GM19395 (cell line): ENCODE measurements at regions not wholly inside any gene's neighbourhood (a gene's known extent, or its start where the extent isn't known, plus 50 kb on each side); places are given as distances from the start of the nearest gene placed in this dataset.

Source experiments
- ATAC-seq: cut with Tn5 transposase; IDR thresholded peaks from one replicate; pipeline ENCODE4 v1.9.1; 2021; ENCODE audit warnings: mild to moderate bottlenecking, moderate library complexity; ENCODE audit not compliant: unreplicated experiment

DNA sequence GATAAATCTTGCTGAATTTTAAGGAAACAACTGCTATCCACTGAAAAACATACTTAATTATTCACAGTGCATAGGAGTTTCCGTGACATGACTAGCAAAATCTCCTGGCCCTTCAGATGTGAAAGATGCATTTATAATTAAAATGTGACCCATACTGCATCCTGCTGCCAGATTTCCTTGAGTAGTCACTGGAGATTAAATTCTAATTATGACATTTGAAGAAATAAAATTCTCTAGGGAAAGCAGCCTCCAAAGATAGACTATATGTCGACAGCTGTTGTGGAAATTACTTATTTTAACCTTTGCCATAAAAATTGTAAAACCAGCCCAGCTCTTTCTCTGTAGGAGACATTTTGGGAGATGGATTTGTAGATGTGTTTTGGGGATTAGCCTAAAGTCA is 193.6 kb upstream of the SMC2 start:
- no peak for ATAC-seq

DNA sequence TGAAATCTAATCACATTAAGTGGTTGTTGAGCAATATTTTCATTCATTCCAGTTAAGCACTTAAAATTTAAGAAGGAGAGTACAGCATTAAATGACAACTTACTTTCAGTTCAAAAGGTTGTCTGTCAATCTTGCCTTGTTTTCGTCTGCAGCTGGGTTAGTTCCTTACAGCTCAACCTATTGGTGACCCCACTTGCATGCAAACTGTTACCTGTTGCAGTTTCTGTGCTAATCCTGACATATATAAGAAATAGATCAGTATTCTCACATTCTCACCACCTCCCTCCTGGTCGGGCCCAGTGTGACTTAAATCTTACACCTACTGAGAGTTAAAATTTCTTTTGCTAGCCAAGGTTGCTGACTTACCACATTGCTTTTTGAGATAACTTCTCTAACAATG is 191.8 kb upstream of the SMC2 start:
- ATAC-seq: peak; percentile 59

DNA sequence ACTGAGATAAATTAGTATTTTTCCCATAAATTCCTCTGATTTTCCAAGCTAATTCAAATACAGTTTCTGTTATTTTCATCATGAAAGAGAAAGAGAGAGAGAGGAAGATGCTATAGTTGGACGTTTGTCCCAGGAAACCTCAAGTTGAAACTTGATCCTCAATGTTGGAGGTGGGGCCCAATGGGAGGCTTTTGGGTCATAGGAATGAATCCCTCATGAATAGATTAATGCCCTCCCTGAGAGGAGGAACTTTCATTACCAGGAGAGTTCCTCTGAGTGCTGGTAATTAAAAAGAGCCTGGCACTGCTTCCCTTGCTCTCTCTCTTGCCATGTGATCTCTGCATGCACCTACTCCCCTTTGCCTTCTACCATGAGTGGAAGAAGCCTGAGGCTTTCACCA is 189.9 kb upstream of the SMC2 start:
- ATAC-seq: no peak

DNA sequence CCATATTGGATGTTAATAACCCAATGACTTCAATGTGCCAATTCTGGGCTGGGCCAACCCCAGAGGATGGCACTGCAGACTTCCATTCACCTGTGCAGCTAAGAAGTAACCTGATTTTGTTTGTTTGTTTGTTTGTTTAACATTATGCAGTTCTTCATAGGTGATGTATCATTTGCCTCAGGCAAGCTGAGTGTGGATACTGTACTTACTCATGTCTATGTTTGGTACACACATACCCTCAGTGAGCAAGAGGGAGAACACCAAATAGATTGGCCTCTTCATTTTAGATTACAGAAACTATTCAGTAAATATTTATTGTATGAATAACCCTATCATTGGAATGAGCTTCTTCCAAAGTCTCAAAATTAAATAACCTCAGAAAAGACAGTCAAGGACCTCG is 180.2 kb upstream of the SMC2 start:
- ATAC-seq: no peak

DNA sequence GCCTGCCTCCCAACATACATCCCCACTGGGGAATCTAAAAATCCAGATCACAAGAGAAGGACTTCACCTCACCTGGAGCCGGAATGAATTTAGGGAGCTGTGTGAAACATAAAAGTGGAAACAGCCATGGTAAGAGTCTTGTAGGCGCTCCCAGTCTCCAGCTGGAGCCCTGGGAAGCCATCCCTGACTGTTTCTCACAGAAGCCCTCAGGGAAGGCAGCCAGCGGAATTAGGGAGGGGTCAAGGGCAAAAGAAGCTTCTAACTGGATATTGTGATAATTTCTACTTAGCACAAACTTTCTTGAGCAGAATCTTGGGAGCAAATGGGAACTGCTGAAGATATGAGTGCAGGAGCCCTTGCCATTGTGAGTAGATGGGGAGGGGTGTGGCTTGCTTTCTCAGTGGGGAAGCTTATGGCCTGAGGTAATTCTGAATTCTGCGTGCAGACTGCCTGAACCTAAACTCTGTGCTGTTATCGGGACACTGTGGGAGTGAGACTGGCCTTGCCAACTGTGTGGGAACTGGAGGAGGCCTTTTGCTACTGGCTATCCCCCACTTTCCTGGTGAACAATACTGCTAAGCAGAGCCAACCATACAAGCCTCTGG is 174.4 kb upstream of the SMC2 start:
- no peak for ATAC-seq

DNA sequence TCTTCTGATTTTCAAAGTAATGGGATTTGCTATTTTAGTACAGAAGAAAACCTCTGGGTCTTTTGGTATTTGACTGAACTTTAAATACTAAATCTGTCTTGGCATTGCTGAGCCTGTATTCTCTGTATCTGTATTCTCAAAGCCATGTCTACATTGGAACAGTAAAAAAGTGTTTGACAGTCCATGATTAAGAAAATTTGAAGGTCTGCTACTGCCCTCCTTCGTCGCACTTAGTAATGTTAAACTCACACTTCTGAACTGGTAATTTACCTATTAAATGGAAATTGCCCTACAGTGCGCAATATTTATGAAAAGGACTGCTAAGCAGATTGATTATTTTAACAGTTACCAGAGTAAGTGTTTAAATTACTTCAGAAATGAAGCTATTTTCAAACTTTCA is 165.7 kb upstream of the SMC2 start:
- no peak for ATAC-seq

DNA sequence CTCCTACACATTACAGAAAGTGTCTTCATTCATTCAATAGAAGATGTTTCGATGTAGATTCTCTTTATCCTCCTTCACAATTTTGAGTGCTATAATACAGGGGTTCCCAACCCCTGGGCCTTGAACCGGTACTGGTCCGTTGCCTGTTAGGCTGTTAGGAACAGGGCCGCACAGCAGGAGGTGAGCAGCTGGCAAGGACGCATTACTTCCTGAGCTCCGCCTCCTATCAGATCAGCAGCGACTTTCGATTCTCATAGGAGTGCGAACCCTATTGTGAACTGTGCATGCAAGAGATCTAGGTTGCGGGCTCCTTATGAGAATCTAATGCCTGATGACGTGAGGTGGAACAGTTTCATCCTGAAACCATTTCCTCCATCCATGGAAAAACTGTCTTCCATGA is 153.0 kb upstream of the SMC2 start:
- no peak for ATAC-seq

DNA sequence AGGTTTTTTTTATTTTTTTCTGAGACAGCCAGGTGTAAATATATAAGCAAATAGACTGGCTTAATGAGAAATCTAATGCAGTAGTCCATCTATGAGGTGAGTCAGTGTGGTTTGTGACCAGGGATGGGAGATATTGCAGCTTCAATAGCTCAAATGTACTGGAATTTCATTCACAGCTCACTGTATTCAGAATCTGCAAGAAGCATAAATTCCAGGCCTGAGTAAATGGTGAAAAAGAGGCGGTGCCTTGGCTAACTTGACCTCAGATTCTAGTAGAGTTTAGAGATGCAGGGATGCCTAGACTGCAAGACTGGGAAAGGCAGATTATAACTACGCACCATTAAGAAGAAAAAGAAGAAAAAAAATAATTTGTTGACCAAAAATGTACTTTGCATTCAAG is 151.9 kb upstream of the SMC2 start:
- ATAC-seq: no peak

DNA sequence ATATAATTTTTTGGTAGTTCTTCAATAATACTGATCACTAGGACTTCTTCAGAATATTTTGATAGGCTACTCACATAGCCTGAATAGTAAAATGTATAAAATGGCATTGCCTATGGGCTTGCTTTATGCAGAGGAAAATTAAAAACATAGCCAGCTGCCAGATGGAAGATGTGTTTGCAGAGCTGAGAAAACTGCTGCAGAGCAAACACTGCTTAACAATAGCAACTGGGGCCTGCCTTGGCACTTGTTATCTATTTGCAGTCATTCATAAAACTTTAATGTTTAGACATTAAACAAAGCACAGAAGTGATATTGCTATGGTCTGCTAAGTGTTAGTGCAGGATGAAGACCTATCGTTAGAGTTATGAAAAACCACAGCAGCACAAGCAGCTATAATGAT is 151.5 kb upstream of the SMC2 start:
- ATAC-seq: no peak

DNA sequence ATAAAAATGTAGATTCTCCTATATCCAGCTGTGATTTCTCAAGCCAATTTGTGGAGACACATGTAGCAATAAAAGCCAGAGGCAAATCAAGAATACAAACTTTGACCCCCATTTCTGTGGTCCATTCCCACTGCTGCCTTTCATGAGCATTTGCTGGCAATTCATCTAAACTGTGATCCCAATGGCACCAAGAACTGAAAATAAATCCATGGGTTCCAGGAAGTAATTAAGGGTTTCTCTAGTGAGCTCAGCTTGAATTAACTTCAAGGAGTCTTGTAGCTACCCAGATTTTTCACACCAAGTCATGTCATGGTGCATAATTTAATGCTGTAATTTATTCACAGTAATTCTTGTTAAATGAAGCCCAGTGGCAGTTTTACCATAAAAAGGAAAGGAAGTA is 145.0 kb upstream of the SMC2 start:
- no peak for ATAC-seq

DNA sequence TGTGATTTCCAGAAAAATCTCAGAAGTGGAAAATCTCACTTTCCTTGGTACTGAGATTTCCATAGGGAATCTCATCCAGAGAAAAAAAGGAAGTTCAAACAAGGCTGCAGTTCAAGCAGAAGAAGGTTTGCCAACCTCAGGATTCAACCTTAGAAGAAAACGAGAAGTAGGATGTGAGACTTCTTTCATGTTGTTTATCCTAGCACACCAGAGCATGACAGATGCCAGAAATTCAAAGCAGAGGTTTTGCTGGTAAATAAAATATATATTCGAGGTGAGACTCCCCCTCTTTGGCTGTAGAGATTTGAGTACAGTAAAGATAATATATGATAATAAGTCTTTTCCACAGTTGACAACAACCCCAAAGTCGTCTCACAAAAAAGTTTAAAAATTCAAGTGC is 116.9 kb upstream of the SMC2 start:
- no peak for ATAC-seq

DNA sequence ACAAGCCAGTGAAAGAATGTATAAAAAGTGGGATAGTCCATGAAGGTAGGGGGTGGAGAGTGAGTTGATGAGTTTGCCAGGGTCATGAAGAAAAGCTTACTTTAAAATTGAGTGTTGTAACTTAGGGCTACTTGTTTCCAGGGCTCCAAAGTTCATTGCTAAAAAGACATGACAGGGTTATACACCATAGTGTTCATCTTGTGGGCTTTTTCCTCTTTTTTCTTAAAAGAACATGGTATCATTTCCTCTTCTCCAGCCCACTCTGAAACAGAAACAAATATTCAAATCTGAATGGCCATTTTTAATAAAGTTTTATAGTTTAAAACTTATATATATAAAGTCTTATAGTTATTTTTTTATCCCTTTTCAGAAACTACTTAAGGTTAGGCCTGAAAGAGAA is 115.7 kb upstream of the SMC2 start:
- no peak for ATAC-seq

DNA sequence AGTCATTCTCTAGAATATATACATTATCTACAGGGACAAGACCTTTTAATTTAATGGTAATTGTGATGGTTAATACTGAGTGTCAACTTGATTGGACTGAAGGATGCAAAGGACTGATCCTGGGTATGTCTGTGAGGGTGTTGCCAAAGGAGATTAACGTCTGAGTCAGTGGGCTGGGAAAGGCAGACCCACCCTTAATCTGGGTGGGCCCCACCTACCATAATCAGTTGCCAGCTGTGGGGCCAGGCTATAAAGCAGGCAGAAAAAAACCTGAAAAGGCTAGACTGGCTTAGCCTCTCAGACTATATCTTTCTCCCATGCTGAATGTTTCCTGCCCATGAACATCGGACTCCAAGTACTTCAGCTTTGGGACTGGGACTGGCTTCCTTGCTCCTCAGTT is 112.2 kb upstream of the SMC2 start:
- no peak for ATAC-seq

DNA sequence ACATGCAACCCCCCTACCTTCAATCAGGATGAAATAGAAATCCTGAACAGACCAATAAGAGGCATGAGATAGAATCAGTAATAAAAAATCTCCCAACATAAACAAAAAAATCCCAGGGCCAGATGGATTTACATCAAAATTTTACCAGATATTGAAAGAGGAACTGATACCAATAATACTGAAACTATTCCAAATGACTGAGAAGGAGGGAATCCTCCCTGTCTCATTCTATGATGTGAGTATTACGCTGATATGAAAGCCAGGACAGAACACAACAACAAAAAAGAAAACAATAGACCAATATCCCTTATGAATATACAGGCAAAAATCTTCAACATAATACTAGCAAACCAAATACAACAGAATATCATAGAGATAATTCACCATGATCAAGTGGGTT is 109.0 kb upstream of the SMC2 start:
- no peak for ATAC-seq

DNA sequence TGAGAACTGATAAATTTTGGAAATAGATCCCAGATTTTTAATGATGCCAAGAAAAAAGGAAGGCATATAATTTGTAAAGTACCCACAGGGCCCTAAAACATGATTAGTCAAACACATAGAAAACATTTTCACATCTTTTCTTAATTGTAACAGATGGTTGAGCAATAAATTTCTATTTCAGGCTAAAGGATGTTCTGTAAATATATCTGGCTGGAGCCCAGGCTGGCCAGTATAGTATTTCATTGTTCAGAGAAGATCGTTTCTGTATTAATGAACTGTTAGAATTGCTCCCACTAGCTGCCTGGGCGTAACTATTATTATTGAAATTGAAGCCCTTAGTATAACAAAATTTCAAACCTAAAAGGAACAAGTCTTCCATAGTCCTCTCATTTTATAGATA is 105.3 kb upstream of the SMC2 start:
- ATAC-seq: no peak

DNA sequence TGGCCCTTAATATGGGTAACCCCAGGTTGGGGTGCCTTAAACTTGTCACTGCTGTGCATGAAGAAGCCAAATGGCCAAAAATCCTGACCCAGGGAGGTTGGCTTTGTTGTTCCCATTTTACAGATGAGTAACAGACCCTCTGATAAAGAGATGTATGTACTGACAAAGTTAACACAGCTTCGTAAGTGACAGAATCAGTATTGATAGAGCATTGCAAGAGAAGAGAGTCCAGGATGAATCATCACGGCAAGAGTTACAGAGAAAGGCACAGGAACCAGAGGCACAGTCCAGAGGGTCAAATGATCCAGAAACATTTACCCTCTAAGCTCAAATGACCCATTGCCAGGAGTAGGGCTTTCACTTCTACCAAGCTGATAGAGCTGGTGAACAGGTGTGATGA is 103.8 kb upstream of the SMC2 start:
- ATAC-seq: no peak

DNA sequence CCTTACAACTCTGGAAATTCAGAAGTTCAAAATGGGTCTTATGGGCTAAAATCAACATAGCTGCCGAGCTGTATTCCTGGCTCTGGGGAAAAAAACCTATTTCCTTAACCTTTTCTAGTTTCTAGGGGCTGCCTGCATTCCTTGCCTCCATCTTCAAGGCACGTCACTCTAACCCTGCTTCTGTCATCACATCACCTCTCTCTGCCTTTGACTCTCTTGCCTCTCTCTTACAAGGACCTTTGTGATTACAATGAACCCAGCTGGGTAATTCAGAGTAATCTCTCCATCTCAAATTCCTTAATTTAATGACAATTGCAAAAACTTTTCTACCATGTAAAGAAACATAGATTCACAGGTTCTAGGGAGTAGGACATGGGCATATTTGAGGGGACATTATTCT is 103.1 kb upstream of the SMC2 start:
- no peak for ATAC-seq

DNA sequence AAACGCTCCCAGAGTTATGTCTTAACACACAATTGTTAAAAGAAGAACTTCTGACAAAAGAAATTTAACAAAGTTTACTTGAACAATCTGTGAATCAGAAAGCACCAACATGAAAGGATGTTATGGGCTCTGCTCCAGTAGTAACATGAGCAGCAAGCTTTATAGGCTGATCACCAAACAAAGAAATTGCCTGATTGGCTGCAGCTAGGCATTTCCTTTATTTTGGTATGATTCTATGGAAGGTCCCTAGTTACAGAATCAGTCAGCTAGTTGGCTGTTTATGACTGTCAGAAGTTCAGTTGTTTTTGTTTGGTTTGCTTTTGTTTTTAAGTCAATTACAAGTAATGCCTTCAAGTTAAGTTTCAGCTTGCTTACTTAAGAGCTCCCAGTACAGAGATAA is 102.4 kb upstream of the SMC2 start:
- ATAC-seq: peak; percentile 78

DNA sequence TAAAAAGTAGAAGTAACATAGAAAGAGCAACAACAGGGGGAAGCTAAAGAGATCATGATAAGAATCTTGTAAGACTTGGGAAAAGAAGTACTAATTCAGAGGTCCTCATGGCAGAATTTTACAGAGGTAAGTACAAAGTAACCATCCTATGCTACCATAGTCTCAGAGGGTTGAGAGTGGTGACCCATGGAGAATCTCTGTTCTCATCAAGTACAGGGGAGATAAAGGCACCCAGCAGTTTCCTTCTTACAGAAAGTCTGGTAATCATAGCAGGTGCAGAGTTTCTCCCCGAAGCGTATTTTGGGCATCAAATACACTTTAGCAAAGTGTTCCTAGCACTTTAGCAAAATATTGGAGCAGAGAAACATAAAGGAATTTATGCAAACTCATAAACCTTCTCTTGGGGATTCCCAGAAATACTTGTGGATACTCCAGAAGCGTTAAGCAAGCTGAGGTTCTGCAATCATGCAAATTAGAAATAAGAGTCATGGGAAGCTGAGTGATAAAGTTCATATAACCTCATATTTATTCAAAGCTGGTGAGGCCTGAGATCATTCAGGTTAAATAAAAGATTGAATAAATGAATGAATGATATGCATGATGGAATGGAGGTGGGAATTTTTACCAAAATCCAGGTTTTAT is 101.0 kb upstream of the SMC2 start:
- ATAC-seq: no peak

DNA sequence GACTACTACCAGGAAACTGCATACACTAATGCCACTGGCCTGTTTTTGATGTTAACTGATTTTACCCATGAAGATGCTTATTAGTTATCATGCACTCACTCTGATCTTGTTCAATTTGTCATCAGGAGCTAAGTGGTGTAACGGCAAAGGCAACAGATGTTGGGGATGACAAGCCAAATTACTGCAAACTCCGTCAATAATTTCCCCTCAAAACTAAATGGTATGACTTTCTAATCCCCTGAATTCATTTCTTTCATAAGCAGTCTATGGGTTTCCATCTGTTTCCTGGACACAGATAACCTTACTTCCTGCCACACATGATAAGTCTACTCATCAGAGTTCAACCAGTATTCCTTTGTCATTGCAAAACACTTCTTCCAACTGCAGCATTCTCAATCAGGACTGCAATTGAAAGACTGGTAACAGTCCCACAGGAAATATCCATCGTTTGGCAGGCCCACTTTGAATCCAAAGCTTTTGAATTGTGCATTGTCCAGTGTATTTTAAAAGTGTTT is 96.2 kb upstream of the SMC2 start:
- ATAC-seq: no peak

DNA sequence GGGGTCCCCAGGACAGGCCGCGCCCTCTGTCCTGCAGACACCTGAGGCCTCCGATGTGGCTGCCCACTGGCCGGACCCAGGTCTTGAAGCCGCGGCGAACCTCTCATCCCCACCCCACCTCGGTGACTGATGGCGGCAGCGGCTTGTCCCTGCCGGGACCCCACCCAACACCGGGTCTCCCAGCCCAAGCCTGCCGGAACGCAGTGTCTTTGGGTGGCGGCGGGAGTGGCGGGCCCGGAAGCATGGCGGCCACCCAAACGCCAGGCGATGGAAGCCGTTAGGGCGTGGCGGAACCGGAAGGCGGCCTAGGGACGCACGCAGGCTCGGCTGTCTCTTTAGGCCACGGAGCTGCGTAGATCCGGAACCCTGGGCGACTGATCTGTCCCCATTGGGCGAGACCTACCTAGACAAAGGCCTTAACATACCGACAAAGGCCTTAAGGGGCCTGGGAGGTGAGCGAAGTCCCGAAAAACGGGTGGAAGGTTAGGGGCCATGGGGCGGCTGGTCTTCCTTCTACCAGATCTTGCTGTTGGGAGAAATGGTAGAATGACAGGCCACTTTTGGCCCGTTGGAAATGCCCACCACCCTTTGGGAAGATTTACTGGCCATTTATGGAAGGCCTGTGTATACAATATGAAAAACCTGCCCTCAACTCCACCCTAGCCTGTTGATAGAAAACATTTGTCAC is 94.6 kb upstream of the SMC2 start:
- no peak for ATAC-seq

DNA sequence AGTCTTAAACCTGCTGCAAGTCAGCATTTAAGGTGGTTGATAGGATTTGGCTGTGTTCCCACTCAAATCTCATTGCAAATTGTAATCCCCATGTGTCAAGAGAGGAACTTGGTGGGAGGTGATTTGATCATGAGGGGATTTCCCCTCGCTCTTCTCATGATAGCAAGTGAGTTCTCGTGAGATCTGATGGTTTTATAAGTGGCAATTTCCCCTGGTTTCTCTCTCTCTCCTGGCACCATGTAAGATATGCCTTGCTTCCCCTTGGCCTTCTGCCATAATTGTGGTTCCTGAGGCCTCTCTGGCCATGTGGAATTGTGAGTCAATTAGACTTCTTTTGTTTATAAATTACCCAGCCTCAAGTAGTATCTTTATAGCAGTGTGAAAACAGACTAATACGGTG is 84.3 kb upstream of the SMC2 start:
- ATAC-seq: no peak
